Fibroblast of lung (primary cell): ENCODE measurements at regions not wholly inside any gene's neighbourhood (a gene's known extent, or its start where the extent isn't known, plus 50 kb on each side); places are given as distances from the start of the nearest gene placed in this dataset.

Experiments
- EZH2 ChIP-seq: IDR thresholded peaks from 2 replicates; pipeline ENCODE4 v1.5.1; 2012; ENCODE audit warnings: low read length, control low read depth, mild to moderate bottlenecking; ENCODE audit errors: missing control alignments
- TF ChIP-seq, protein P1 (sequence below), 2 donors: IDR thresholded peaks in 1 of 2; conservative IDR thresholded peaks in 1 of 2; 1 replicate in 1 of 2; 2 replicates in 1 of 2; pipeline ENCODE4 v1.5.1; 2011 to 2012; ENCODE audit warnings: low read length in 2 of 2, control low read depth in 1 of 2, inconsistent platforms in 1 of 2, low read depth in 1 of 2, mild to moderate bottlenecking in 1 of 2

- TF ChIP-seq, protein P1, sequence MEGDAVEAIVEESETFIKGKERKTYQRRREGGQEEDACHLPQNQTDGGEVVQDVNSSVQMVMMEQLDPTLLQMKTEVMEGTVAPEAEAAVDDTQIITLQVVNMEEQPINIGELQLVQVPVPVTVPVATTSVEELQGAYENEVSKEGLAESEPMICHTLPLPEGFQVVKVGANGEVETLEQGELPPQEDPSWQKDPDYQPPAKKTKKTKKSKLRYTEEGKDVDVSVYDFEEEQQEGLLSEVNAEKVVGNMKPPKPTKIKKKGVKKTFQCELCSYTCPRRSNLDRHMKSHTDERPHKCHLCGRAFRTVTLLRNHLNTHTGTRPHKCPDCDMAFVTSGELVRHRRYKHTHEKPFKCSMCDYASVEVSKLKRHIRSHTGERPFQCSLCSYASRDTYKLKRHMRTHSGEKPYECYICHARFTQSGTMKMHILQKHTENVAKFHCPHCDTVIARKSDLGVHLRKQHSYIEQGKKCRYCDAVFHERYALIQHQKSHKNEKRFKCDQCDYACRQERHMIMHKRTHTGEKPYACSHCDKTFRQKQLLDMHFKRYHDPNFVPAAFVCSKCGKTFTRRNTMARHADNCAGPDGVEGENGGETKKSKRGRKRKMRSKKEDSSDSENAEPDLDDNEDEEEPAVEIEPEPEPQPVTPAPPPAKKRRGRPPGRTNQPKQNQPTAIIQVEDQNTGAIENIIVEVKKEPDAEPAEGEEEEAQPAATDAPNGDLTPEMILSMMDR (conservative IDR thresholded peaks at IDR 0.05 in 1 of 2, IDR thresholded peaks at IDR 0.05 in 1 of 2; ENCODE audit: low read depth in 1 of 2, low read length in 2 of 2) = no peak
- no peak for TF ChIP-seq EZH2
These were observed 282.9 kb downstream of the DYSF start for GRCh38 chr2:71736091-71736861.
